Mesenchymal stem cell (in vitro differentiated cells and primary cell): ENCODE measurements at regions not wholly inside any gene's neighbourhood (a gene's known extent, or its start where the extent isn't known, plus 50 kb on each side); places are given as distances from the start of the nearest gene placed in this dataset.

Experiments
- DNase-seq: peaks from one replicate; pipeline ENCODE4 v3.0.0-alpha.2; 2013
- H2AFZ ChIP-seq: one replicate; pipeline ENCODE4 v1.6.1; 2013; ENCODE audit warnings: low read depth, mild to moderate bottlenecking, control low read depth, inconsistent platforms, low read length, moderate library complexity
- H2AK5ac ChIP-seq: 2 replicates; pipeline ENCODE4 v1.6.1; 2013; ENCODE audit warnings: low read length, moderate library complexity, mild to moderate bottlenecking, inconsistent platforms; ENCODE audit not compliant: severe bottlenecking
- H2BK120ac ChIP-seq: one replicate; pipeline ENCODE4 v1.6.1; 2013; ENCODE audit warnings: low read depth, mild to moderate bottlenecking, inconsistent platforms, low read length, moderate library complexity
- H2BK12ac ChIP-seq, 2 experiments: one replicate each; pipeline ENCODE4 v1.6.1; 2013; ENCODE audit warnings: inconsistent platforms in 2 of 2, low read length in 2 of 2, mild to moderate bottlenecking in 2 of 2, moderate library complexity in 2 of 2, control low read depth in 1 of 2
- H2BK15ac ChIP-seq: one replicate; pipeline ENCODE4 v1.6.1; 2013; ENCODE audit warnings: mild to moderate bottlenecking, low read depth, inconsistent platforms; ENCODE audit not compliant: poor library complexity, severe bottlenecking
- H2BK5ac ChIP-seq: 2 replicates; pipeline ENCODE4 v1.6.1; 2013; ENCODE audit warnings: low read depth, mild to moderate bottlenecking, low read length, control low read depth, inconsistent platforms; ENCODE audit not compliant: poor library complexity, severe bottlenecking
- H3K14ac ChIP-seq, 2 experiments: one replicate each; pipeline ENCODE4 v1.6.1; 2013; ENCODE audit warnings: inconsistent platforms in 2 of 2, low read length in 2 of 2, control low read depth in 1 of 2, mild to moderate bottlenecking in 1 of 2, moderate library complexity in 1 of 2
- H3K18ac ChIP-seq, 2 experiments: one replicate each; pipeline ENCODE4 v1.6.1; 2013; ENCODE audit warnings: inconsistent platforms in 2 of 2, low read length in 2 of 2, control low read depth in 1 of 2, low read depth in 1 of 2, mild to moderate bottlenecking in 1 of 2
- H3K23ac ChIP-seq, 2 experiments: one replicate each; pipeline ENCODE4 v1.6.1; 2013; ENCODE audit warnings: inconsistent platforms in 2 of 2, low read length in 2 of 2, mild to moderate bottlenecking in 2 of 2, moderate library complexity in 2 of 2, control low read depth in 1 of 2
- H3K27ac ChIP-seq: 2 replicates; pipeline ENCODE4 v1.5.1; 2013; ENCODE audit warnings: mild to moderate bottlenecking, moderate library complexity, low read length, control low read depth, inconsistent platforms; ENCODE audit not compliant: poor library complexity, severe bottlenecking
- H3K27me3 ChIP-seq, 2 experiments: 2 replicates each; pipeline versions ENCODE4 v1.6.1 to v1.7.0; 2013; ENCODE audit warnings: low read length in 2 of 2, mild to moderate bottlenecking in 2 of 2, moderate library complexity in 2 of 2, control low read depth in 1 of 2, inconsistent platforms in 1 of 2; ENCODE audit not compliant: control insufficient read depth in 1 of 2, insufficient read depth in 1 of 2
- H3K36me3 ChIP-seq, 2 experiments: 2 replicates each; pipeline versions ENCODE4 v1.6.1 to v1.7.0; 2013; ENCODE audit warnings: low read length in 2 of 2, control low read depth in 1 of 2, inconsistent platforms in 1 of 2, low read depth in 1 of 2, mild to moderate bottlenecking in 1 of 2; ENCODE audit not compliant: insufficient read depth in 2 of 2, control insufficient read depth in 1 of 2
- H3K4ac ChIP-seq, 2 experiments: one replicate each; pipeline ENCODE4 v1.6.1; 2013; ENCODE audit warnings: inconsistent platforms in 2 of 2, low read length in 2 of 2, mild to moderate bottlenecking in 2 of 2, moderate library complexity in 2 of 2, control low read depth in 1 of 2, low read depth in 1 of 2
- H3K4me1 ChIP-seq: 2 replicates; pipeline ENCODE4 v1.6.1; 2013; ENCODE audit warnings: low read depth, low read length, control low read depth; ENCODE audit not compliant: control insufficient read depth, insufficient read depth
- H3K4me2 ChIP-seq: 2 replicates; pipeline ENCODE4 v1.6.1; 2013; ENCODE audit warnings: low read length, mild to moderate bottlenecking, inconsistent platforms; ENCODE audit not compliant: poor library complexity, severe bottlenecking
- H3K4me3 ChIP-seq, 2 experiments: 2 replicates each; pipeline versions ENCODE4 v1.5.1 to v1.7.0; 2013; ENCODE audit warnings: low read length in 2 of 2, mild to moderate bottlenecking in 2 of 2, control low read depth in 1 of 2, low read depth in 1 of 2; ENCODE audit not compliant: insufficient read depth in 1 of 2
- H3K79me1 ChIP-seq: replicated peaks from 2 replicates; pipeline ENCODE4 v1.6.1; 2013; ENCODE audit warnings: mild to moderate bottlenecking, control low read depth, low read length, inconsistent platforms; ENCODE audit not compliant: poor library complexity, severe bottlenecking
- H3K9ac ChIP-seq: 2 replicates; pipeline ENCODE4 v1.7.0; 2013; ENCODE audit warnings: mild to moderate bottlenecking, low read length, moderate library complexity
- H3K9me3 ChIP-seq: 2 replicates; pipeline ENCODE4 v1.7.0; 2013; ENCODE audit warnings: mild to moderate bottlenecking, low read length; ENCODE audit not compliant: control insufficient read depth
- H4K8ac ChIP-seq: one replicate; pipeline ENCODE4 v1.6.1; 2013; ENCODE audit warnings: inconsistent platforms, mild to moderate bottlenecking, low read length, moderate library complexity
- H4K91ac ChIP-seq: one replicate; pipeline ENCODE4 v1.6.1; 2013; ENCODE audit warnings: mild to moderate bottlenecking, low read length, inconsistent platforms
- WGBS: methylation state at CpG from one replicate; pipeline ENCODE4 v1.1.7; 2013; ENCODE audit warnings: mixed read lengths; 5-methylcytosine and 5-hydroxymethylcytosine counted together

- H3K4me1 ChIP-seq: peaks cover 2% of the 10 kb centered on the region
- H4K91ac ChIP-seq: no peak overlapping the region
- H3K27me3 ChIP-seq: no peaks in the 10 kb centered on the region
- H4K8ac ChIP-seq: no peak overlapping the region
- H3K4me3 ChIP-seq: no peak overlapping the region
- no peak for DNase-seq
- no peak overlapping the region for H2AK5ac ChIP-seq
- no peaks in the 10 kb centered on the region for H3K36me3 ChIP-seq
- WGBS: no CpG with 5 or more reads among the region's 1 CpG
- H2AFZ ChIP-seq: no peak overlapping the region
- H3K18ac ChIP-seq: no peak overlapping the region
- no peak overlapping the region for H3K27ac ChIP-seq
- no peak overlapping the region for H3K14ac ChIP-seq
- no peak overlapping the region for H2BK12ac ChIP-seq
- no peak overlapping the region for H2BK5ac ChIP-seq
- no peak overlapping the region for H2BK15ac ChIP-seq
- no peak overlapping the region for H2BK120ac ChIP-seq
- no peak overlapping the region for H3K23ac ChIP-seq
- no peak overlapping the region for H3K9ac ChIP-seq
- no peaks in the 10 kb centered on the region for H3K79me1 ChIP-seq
- no peak overlapping the region for H3K4me2 ChIP-seq
- H3K9me3 ChIP-seq: no peaks in the 10 kb centered on the region
- no peak overlapping the region for H3K4ac ChIP-seq
Observed at GRCh38 chr7:110375068-110375467, 715.9 kb upstream of the LRRN3 start.

GRCh38 chr7:110382736-110383135, 708.2 kb upstream of the LRRN3 start:
- no peak overlapping the region for H2AFZ ChIP-seq
- no peaks in the 10 kb centered on the region for H3K4me1 ChIP-seq
- H3K23ac ChIP-seq: no peak overlapping the region
- H4K91ac ChIP-seq: no peak overlapping the region
- H3K36me3 ChIP-seq: no peaks in the 10 kb centered on the region
- H3K4me3 ChIP-seq: no peak overlapping the region
- H3K9ac ChIP-seq: no peak overlapping the region
- no peak overlapping the region for H2AK5ac ChIP-seq
- H2BK15ac ChIP-seq: no peak overlapping the region
- H2BK12ac ChIP-seq: no peak overlapping the region
- no peak overlapping the region for H3K4me2 ChIP-seq
- H4K8ac ChIP-seq: no peak overlapping the region
- H3K9me3 ChIP-seq: no peaks in the 10 kb centered on the region
- H3K79me1 ChIP-seq: no peaks in the 10 kb centered on the region
- H2BK120ac ChIP-seq: no peak overlapping the region
- H2BK5ac ChIP-seq: no peak overlapping the region
- no peak overlapping the region for H3K18ac ChIP-seq
- no peak overlapping the region for H3K4ac ChIP-seq
- no peak overlapping the region for H3K14ac ChIP-seq
- no peak for DNase-seq
- WGBS: 65% methylated on average over 4 of the region's 6 CpGs
- no peaks in the 10 kb centered on the region for H3K27me3 ChIP-seq
- no peak overlapping the region for H3K27ac ChIP-seq

- Histone ChIP-seq H2BK15ac (no peak overlapping the region), H3K27ac (no peak overlapping the region), H3K27me3 (no peaks in the 10 kb centered on the region), H3K4me1 (no peaks in the 10 kb centered on the region), H2BK12ac (no peak overlapping the region), H2AK5ac (no peak overlapping the region), H3K79me1 (no peaks in the 10 kb centered on the region), H3K4me3 (no peak overlapping the region), H3K36me3 (no peaks in the 10 kb centered on the region), H2AFZ (no peak overlapping the region), H3K9ac (no peak overlapping the region), H3K14ac (no peak overlapping the region), H3K18ac (no peak overlapping the region), H3K23ac (no peak overlapping the region), H2BK120ac (no peak overlapping the region), H2BK5ac (no peak overlapping the region), H4K8ac (no peak overlapping the region), H3K4me2 (no peak overlapping the region), H4K91ac (no peak overlapping the region), H3K9me3 (no peaks in the 10 kb centered on the region), H3K4ac (no peak overlapping the region)
- DNase-seq: no peak
Observed at GRCh38 chr7:110386006-110386405, 704.9 kb upstream of the LRRN3 start.

GRCh38 chr7:110386913-110387312, 704.0 kb upstream of the LRRN3 start:
- no peak overlapping the region for H2BK120ac ChIP-seq
- no peak overlapping the region for H4K8ac ChIP-seq
- H3K4me3 ChIP-seq: no peak overlapping the region
- no peak overlapping the region for H2AFZ ChIP-seq
- H3K9ac ChIP-seq: no peak overlapping the region
- H2BK15ac ChIP-seq: no peak overlapping the region
- H3K4me1 ChIP-seq: no peaks in the 10 kb centered on the region
- no peak overlapping the region for H3K18ac ChIP-seq
- H3K36me3 ChIP-seq: no peaks in the 10 kb centered on the region
- no peak overlapping the region for H2AK5ac ChIP-seq
- no peak overlapping the region for H3K23ac ChIP-seq
- H3K79me1 ChIP-seq: no peaks in the 10 kb centered on the region
- H3K4me2 ChIP-seq: no peak overlapping the region
- 11% methylated on average over 2 of the region's 2 CpGs for WGBS
- DNase-seq: peak; percentile 62
- H3K14ac ChIP-seq: no peak overlapping the region
- H3K9me3 ChIP-seq: no peaks in the 10 kb centered on the region
- H4K91ac ChIP-seq: no peak overlapping the region
- H2BK12ac ChIP-seq: no peak overlapping the region
- no peaks in the 10 kb centered on the region for H3K27me3 ChIP-seq
- peak overlapping the region; percentile 63 for H3K27ac ChIP-seq
- no peak overlapping the region for H3K4ac ChIP-seq
- no peak overlapping the region for H2BK5ac ChIP-seq
